NCI-H128 (cell line): ENCODE measurements at regions not wholly inside any gene's neighbourhood (a gene's known extent, or its start where the extent isn't known, plus 50 kb on each side); places are given as distances from the start of the nearest gene placed in this dataset.
"Not testable (repeated sequence)": the region's sequence is repeated elsewhere in the genome, so short reads cannot be mapped to it uniquely, and the experiment has no call there.

Experiments
- DNase-seq: peaks from one replicate; lab custom pipeline; 2025; ENCODE audit not compliant: unreplicated experiment; lab: John Stamatoyannopoulos, UW

DNA sequence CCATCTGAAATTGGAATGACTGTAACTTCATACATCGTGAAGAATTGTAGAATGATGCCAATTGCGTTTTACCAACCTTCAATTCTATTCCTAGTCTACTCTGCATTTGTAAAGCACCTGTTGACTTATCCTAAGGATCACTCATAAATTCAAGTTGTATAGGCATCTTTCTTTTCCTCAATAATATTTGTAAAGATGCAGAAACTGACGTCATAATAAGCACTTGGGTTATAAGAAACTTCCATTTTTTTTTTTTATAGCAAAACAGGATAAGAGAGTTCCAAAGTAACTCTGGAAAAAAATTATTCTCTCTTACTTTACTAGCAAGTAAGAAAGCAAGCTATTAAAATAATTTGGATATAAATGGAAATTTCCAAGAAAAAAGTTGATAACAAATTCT lies 1377.4 kb upstream of the ACVR2A start:
- no peak for DNase-seq

DNA sequence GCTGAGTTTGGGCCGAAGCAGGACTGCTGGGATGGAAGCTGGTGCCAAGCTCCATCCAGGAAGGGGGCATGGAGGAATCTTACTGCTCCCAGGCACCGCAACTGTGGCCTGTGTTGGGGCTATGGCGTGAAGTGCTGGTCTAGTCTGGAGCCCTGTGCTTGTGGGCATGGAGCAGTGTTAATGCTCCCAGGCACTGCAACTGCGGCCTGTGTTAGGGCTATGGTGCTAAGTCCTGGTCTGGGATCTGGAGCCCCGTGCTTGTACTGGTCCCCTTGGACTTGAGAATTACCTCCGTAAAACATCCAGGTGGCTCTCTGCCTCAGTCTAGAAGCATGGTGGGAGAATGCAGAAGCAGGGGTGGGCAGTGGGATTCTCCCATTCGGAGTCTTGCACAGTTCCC lies 1379.4 kb upstream of the ACVR2A start:
- no peak for DNase-seq

DNA sequence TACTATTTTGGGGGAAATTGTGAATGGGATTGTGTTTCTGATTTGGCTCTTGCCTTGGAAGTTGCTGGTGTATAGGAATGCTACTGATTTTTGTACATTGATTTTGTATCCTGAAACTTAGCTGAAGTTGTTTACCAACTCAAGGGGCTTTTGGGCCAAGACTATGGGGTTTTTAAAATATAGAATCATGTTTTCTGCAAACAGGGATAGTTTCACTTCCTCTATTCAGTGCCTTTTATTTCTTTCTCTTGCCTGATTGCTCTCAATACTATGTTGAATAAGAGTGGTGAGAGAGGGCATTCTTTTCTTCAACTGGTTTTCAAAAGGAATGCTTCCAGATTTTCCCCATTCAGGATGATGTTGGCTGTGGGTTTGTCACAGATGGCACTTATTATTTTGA lies 1383.8 kb upstream of the ACVR2A start:
- DNase-seq, result no peak

DNA sequence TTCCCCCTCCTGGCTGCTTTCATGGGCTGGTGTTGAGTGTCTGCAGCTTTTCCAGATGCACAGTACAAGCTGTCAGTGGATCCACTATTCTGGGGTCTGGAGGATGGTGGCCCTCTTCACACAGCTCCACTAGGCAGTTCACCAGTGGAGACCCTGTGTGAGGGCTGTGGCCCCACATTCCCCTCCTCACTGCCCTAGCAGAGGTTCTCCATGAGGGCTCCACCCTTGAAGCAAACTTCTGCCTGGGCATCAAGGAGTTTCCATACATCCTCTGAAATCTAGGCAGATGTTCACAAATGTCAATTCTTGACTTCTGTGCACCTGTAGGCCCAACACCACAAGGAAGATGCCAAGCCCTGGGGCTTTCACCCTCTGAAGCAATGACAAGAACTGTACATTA lies 1386.2 kb upstream of the ACVR2A start:
- DNase-seq, result no peak

DNA sequence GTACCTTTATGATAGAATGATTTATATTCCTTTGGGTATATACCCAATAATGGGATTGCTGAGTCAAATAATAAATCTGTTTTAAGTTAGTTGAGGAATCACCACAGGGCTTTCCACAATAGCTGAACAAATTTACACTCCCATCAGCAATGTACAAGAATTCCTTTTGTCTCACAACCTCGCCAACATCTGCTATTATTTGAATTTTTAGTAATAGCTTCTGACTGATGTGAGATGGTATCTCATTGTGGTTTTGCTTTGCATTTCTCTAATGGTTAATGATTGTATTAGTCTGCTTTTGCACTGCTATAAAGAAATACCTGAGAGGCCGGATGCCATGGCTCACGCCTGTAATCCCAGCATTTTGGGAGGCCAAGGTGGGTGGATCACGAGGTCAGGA lies 1387.6 kb upstream of the ACVR2A start:
- DNase-seq, result no peak

DNA sequence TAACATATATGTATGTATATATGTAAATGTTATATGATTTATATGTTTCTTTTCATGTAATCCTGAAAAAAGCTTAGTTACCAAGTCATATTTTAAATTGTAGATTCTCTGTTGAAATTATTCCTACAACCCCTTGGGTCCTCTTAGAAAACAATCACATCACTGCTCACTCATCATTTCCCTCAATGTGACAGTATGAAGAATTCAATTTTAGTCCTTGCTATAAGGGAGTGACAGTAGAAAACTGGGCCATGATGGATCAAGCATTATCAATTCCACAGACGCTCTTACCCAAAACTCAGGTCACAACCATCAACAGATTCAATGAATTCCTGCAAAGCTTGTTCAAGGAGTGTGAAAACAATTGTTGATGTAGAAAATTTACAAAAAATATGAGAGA lies 1389.5 kb upstream of the ACVR2A start:
- DNase-seq, result no peak

DNA sequence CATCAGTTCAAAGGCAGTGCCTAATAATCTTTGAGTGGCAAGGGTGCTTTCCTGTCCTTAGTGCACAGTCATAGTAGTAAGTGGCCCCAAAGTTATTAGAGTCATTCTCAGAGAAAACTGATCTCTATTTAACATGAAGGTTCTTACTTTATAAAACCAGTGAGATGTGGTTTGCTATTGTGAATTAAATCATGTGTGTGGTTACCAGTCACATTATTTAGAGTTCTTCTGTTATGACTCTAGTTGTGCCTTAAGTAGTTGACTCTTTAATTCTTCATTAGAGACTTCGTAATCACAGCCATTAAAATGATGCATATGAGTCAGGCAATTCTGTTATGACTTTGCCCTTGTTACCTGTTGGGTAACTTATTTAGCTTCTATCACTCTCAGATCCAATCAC lies 1392.9 kb upstream of the ACVR2A start:
- no peak for DNase-seq

DNA sequence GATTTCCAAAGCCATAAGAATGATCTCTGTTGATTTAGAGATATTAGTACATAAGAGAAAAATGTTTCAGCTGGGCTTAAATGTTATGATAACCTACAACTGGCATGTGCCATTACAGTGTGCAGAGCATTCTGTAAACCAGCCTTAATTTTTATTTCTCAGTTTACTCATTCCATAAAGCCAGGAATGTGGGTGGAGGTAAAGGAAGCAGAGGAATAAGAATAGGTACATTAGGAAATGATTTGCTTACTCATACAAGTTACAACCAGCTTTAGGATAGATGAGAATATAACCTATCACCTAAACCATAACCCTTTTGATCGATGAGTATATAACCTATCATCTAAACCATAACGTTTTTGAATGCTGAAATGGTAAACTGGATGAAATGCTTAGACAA lies 1394.7 kb upstream of the ACVR2A start:
- no peak for DNase-seq

DNA sequence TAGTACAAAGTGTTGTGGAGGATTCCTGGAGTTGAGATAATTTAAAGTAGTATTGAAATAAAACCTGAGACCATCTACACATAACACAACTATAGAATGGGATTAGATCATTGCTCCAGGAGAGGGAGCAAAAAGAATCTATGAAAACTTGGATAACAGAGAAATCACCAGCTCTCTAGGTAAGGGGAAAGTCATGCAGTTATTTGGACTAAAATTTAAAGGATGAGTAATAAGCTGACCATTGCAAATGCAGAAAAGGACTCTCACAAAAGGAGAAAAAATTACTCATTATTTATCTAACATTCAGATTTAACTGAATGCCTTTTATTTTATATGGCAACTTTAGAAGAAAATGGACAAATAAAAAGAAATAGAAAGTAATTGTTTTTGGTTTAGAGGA lies 1399.8 kb upstream of the ACVR2A start:
- DNase-seq, result no peak

DNA sequence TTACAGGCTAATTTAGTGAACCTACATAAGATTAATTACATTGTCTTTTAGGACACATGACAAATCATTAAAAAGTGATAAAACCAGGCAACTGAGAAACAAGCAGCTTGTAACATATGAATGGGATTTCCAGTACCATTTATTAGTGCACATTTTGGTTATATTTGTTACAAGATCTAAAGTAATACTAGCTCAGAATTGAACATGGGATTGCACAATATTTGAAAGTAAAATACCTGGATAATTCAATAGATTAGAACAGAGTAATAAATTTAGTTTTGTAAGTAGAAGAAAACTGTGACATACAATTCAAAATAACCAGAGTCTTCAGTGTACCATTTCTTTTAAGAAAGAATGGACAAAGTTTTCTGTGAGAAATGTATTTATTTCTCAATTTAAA lies 1400.7 kb upstream of the ACVR2A start:
- no peak for DNase-seq

DNA sequence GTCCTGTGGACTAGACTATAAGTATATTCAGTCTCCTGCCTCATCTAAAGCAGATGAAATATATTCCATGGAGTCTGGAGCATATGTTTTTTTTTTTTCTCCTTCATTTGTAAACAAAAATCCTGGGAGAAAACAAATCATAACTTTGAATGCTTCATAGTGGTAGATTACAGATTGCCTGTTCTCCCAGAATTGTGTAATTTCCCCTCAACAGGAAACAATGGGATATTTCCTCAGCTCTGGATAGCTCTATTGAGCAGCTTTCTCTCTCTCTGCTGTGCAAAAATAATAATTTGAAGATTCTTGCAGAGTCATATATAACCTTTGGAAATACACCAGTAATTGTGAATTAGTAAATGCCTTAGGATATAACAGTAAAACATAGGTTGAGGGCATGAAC lies 1406.6 kb upstream of the ACVR2A start:
- DNase-seq, result no peak

DNA sequence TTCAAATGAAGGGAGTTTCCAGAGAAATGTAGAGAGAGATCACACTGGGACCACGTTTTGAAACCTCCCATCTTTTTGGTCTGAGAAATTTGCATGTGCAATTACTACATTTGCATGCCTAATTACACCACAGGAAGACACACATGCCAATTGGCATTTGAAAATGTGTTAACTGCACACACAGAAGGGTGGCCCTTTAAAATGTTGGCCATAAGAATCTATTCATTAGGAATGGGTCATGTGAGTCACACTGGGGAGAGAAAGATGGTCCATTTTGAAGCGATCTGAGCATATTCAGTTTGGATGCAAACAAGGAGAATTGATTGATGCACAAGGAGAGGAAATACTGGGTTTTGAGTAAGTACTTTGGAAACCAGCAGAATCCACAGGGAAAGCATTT lies 1407.1 kb upstream of the ACVR2A start:
- no peak for DNase-seq

DNA sequence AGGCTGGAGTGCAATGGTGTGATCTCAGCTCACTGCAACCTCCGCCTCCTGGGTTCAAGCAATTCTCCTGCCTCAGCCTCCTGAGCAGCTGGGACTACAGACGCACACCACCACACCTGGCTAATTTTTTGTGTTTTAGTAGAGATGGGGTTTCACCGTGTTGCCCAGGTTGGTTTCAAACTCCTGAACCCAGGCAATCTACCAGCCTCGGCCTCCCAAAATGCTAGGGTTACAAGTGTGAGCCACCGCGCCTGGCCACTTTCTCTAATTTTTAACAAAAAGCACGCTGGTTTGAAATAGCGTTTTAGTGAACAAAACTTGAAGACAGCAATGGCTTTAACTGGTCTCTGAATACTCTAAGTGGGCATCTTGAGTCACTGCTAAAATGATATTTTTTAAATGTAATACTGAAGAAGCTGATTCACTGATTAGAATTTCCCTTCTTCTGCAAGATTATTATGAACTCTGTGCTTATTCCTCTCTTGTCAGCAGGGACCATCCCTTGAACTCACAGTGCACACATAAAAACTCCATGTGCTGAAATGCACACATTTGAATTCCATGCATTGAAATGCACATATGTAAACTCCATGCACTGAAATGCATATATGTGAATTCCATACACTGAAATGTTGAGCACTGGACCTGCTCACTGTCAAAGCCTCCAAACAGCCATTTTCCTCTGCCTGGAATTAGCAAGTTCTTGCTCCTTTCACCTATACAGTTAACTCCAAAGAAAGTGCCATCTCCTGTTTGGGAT lies 1411.5 kb upstream of the ACVR2A start:
- DNase-seq, result no peak

DNA sequence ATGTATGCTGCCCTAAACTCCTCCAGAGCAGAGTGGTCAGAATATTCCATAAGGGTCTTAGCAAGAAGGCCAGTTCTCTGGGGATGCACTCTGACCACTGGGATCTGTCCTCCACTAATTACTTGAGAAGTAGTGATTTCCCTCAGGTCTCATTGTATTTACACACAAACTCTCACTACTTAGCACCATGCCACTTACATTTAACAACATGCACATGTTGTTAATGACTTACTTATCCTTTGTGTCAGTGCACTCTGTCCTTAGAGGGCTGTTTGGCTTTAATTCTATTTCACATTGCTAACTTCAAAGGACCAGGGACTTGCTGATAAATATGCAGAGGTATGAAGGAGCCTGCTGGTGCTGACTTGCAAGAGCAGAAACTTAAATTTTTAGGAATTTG lies 1415.5 kb upstream of the ACVR2A start:
- no peak for DNase-seq

DNA sequence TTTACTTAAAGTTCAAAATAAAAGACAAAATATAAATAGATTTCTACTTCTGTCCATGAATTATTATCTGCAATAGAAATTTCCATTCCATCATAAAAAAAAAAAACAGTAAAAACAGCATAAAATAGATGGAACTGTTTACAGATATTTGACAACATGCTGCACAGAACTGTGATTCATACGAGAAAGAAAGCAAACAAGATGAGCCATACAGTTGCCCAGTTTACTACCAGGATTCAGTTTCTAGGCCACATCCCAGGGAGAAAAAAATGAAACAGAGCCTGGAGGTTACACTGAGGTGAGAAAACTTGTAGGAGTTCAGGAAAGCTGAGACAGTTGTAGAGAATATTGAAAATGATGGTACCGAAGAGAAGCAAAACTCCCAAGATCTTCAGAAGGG lies 1426.9 kb upstream of the ACVR2A start:
- DNase-seq, result no peak

DNA sequence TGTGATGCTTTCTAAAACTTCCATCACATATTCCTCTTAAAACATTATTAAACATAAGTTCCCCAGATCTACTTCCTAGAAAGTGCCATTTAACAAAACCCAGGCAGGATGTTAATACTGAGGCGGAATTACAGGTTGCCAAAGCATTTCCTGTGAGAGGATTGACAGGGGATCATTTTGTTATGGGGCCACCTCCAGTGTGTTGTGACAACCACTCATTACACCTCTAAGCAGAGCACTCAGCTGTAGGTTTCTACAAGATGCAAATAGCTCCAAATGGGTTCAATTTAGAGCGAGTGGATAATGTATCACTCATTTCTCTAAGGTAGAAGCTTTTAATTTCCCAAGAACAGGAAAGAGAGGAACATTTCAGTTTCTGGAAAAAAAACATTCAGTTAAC lies 1429.5 kb upstream of the ACVR2A start:
- DNase-seq, result no peak

DNA sequence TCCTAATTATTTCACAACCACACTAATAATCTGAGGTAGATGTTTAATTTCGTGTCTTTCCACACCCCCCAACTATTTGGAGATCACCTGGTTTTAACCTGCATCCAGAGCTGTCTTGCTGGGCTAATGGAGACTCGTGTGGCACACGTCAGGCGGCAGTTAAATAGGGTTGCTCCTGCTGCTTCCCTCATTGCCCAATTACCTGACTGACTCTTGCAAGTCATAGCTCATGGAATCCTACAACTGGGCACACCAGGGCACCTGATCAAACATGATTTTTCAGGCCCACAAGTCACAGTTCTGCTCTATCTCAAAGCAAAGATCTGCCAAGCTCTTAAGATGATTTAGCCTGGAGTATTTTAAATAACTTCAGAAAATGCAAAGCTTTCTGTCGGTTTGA lies 1430.4 kb upstream of the ACVR2A start:
- DNase-seq, result no peak

DNA sequence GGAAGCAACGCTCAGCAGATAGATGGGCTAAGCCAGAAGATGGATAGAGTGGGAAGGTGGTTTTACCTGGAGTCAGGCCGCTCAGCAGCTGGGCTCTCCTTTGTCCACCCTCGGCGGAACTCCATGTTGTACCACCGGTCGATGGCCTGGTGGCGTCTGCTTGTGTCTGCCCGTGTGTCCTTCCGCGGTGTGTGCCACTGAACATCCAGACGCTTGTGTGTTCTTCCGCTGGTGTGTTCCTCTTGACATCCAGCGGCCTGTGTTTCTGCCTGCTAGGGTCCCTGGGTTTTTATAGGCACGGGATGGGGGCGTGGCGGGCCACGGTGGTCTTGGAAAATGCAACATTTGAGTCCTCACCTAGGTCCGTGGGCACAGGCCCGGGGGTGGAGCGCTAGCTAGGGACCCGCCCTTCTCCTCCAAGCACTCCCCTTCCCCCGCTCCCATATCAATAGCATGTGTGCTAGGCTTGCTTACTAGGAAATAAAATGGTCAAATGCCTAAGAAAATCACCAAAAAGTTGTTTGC lies 1431.7 kb upstream of the ACVR2A start:
- no peak for DNase-seq

DNA sequence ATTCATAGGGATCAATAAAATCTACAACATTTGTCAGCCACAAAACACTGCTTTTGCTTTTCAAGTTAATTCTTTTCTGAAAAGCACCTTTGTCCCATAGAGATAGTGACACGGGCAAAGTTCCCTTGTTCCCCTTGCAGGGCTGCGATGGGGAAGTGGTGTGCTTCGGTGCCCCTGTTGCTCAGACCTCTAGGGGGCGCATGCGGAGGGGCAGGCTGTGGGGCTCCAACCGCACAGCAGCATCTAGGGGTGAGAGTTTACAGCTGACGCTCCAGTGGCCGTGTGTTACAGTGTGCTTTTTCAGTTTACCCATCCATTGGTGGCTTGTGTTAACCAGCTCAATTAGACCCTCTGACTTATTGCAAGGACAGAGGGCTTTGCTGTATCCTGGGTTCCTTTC lies 1432.2 kb upstream of the ACVR2A start:
- DNase-seq, result no peak

DNA sequence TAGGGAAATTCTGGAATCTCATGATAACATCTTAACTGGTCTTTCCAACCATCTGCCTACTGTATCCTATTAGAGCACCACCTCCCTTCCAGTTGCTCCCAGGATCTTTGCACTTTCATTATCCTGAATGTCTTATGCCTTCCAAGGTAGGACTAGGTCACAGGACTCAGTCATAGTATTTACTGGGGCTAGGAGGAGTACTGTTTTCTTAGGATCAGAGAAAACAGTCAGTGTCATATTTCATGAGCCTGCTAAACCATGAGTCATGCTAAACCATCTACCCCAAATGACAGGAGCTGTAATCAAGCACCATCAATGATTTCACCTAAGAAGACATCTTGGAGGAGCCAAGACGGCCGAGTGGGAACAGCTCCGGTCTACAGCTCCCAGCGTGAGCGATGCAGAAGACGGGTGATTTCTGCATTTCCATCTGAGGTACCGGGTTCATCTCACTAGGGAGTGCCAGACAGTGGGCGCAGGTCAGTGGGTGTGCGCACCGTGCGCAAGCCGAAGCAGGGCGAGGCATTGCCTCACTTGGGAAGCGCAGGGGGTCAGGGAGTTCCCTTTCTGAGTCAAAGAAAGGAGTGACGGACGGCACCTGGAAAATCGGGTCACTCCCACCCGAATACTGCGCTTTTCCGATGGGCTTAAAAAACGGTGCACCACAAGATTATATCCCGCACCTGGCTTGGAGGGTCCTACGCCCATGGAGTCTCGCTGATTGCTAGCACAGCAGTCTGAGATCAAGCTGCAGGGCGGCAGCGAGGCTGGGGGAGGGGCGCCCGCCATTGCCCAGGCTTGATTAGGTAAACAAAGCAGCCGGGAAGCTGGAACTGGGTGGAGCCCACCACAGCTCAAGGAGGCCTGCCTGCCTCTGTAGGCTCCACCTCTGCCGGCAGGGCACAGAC lies 1439.2 kb upstream of the ACVR2A start:
- not testable (repeated sequence) for DNase-seq

DNA sequence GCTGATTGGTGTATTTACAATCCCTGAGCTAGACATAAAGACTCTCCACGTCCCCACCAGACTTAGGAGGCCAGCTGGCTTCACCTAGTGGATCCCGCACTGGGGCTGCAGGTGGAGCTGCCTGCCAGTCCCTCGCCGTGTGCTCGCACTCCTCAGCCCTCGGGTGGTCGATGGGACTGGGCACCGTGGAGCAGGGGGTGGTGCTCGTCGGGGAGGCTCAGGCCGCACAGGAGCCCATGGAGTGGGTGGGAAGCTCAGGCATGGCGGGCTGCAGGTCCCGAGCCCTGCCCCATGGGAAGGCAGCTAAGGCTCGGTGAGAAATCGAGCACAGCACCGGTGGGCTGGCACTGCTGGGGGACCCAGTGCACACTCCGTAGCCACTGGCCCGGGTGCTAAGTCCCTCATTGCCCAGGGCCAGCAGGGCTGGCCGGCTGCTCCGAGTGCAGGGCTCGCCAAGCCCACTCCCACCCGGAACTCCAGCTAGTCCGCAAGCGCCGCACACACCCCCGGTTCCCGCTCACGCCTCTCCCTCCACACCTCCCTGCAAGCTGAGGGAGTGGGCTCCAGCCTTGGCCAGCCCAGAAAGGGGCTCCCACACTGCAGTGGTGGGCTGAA lies 1441.2 kb upstream of the ACVR2A start:
- not testable (repeated sequence) for DNase-seq

DNA sequence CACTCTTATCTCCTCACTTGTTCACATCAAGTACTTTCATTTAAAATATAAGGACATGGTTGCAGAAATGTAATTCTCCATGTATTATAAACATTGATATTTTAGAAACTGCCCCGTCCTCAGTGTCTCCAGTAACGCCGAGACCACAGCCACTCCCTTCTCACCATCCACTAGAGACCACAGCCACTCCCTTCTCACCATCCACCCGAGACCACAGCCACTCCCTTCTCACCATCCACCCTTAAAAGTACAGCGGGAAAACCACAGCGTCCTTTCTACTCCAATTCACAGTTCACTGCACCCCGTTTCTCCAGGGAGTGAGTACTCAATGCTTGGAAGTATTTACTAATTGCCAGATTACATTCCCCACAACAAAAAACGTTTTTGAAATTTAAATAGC lies 1452.2 kb upstream of the ACVR2A start:
- DNase-seq, result no peak
